ENCODE measurements at regions not wholly inside any gene's neighbourhood (a gene's known extent, or its start where the extent isn't known, plus 50 kb on each side); places are given as distances from the start of the nearest gene placed in this dataset.

- intact Hi-C loops (cut with DNase I): no loop called here
- no peaks in the 10 kb centered on the region for H3K36me3 ChIP-seq (ENCODE audit: control insufficient read depth in 1 of 2, insufficient read depth in 2 of 2, low read length in 1 of 2)
- WGBS, 2 donors: 62 to 72% methylated on average over 7 of the region's 7 CpGs
- no peak for DNase-seq
- H3K9me3 ChIP-seq (ENCODE audit: control insufficient read depth, low read length): no peaks in the 10 kb centered on the region
- H3K4me1 ChIP-seq (ENCODE audit: control insufficient read depth in 1 of 2, insufficient read depth in 2 of 2, low read length in 2 of 2): no peaks in the 10 kb centered on the region
- no peak for ATAC-seq (ENCODE audit: low FRiP score)
- H3K4me3 ChIP-seq (ENCODE audit: low read length in 2 of 2): no peak overlapping the region
- no peak overlapping the region for H3K27ac ChIP-seq (ENCODE audit: low read depth in 1 of 2, low read length in 2 of 2)
- no peaks in the 10 kb centered on the region for H3K27me3 ChIP-seq (ENCODE audit: control insufficient read depth in 1 of 2, insufficient read depth in 2 of 2, low read length in 1 of 2)
Measured at GRCh38 chr1:185376840-185377635, 60.0 kb upstream of the IVNS1ABP start.

GRCh38 chr1:185376288-185376687, 59.2 kb upstream of the IVNS1ABP start:
- no peak for DNase-seq
- H3K4me3 ChIP-seq (ENCODE audit: low read length in 2 of 2): no peak overlapping the region
- intact Hi-C loops (cut with DNase I): no loop called here
- no peak overlapping the region for H3K27ac ChIP-seq (ENCODE audit: low read depth in 1 of 2, low read length in 2 of 2)
- no peak for ATAC-seq (ENCODE audit: low FRiP score)
- 74 to 75% methylated on average over 2 of the region's 2 CpGs for WGBS, 2 donors
- H3K9me3 ChIP-seq (ENCODE audit: control insufficient read depth, low read length): no peaks in the 10 kb centered on the region
- H3K27me3 ChIP-seq (ENCODE audit: control insufficient read depth in 1 of 2, insufficient read depth in 2 of 2, low read length in 1 of 2): no peaks in the 10 kb centered on the region
- H3K36me3 ChIP-seq (ENCODE audit: control insufficient read depth in 1 of 2, insufficient read depth in 2 of 2, low read length in 1 of 2): no peaks in the 10 kb centered on the region
- no peaks in the 10 kb centered on the region for H3K4me1 ChIP-seq (ENCODE audit: control insufficient read depth in 1 of 2, insufficient read depth in 2 of 2, low read length in 2 of 2)

GRCh38 chr1:185375583-185375982, 58.5 kb upstream of the IVNS1ABP start:
- H3K27me3 ChIP-seq (ENCODE audit: control insufficient read depth in 1 of 2, insufficient read depth in 2 of 2, low read length in 1 of 2): no peaks in the 10 kb centered on the region
- intact Hi-C loops (cut with DNase I): no loop called here
- ATAC-seq (ENCODE audit: low FRiP score) (no peak), DNase-seq (peak in 1 of 2 donors; percentile 78)
- no peaks in the 10 kb centered on the region for H3K9me3 ChIP-seq (ENCODE audit: control insufficient read depth, low read length)
- H3K36me3 ChIP-seq (ENCODE audit: control insufficient read depth in 1 of 2, insufficient read depth in 2 of 2, low read length in 1 of 2): no peaks in the 10 kb centered on the region
- no peak overlapping the region for H3K4me3 ChIP-seq (ENCODE audit: low read length in 2 of 2)
- H3K27ac ChIP-seq (ENCODE audit: low read depth in 1 of 2, low read length in 2 of 2): no peak overlapping the region
- 78 to 81% methylated on average over 6 of the region's 6 CpGs for WGBS, 2 donors
- H3K4me1 ChIP-seq (ENCODE audit: control insufficient read depth in 1 of 2, insufficient read depth in 2 of 2, low read length in 2 of 2): no peaks in the 10 kb centered on the region

- Histone ChIP-seq H3K4me3 (ENCODE audit: low read length in 2 of 2) (no peak overlapping the region), H3K27ac (ENCODE audit: low read depth in 1 of 2, low read length in 2 of 2) (no peak overlapping the region), H3K4me1 (ENCODE audit: control insufficient read depth in 1 of 2, insufficient read depth in 2 of 2, low read length in 2 of 2) (peaks cover 0 to 2% of the 10 kb centered on the region in 2 donors), H3K9me3 (ENCODE audit: control insufficient read depth, low read length) (no peaks in the 10 kb centered on the region), H3K36me3 (ENCODE audit: control insufficient read depth in 1 of 2, insufficient read depth in 2 of 2, low read length in 1 of 2) (no peaks in the 10 kb centered on the region), H3K27me3 (ENCODE audit: control insufficient read depth in 1 of 2, insufficient read depth in 2 of 2, low read length in 1 of 2) (no peaks in the 10 kb centered on the region)
- DNase-seq (peak in 1 of 2 donors; percentile 66), ATAC-seq (ENCODE audit: low FRiP score) (peak; percentile 48)
- intact Hi-C loops (cut with DNase I): no loop called here
- 68 to 75% methylated on average over 4 of the region's 4 CpGs for WGBS, 2 donors
Measured at GRCh38 chr1:185373813-185374529, 56.9 kb upstream of the IVNS1ABP start.

GRCh38 chr1:185369786-185370185, 52.7 kb upstream of the IVNS1ABP start:
- no peaks in the 10 kb centered on the region for H3K27me3 ChIP-seq (ENCODE audit: control insufficient read depth in 1 of 2, insufficient read depth in 2 of 2, low read length in 1 of 2)
- H3K4me3 ChIP-seq (ENCODE audit: low read length in 2 of 2): no peak overlapping the region
- no peaks in the 10 kb centered on the region for H3K9me3 ChIP-seq (ENCODE audit: control insufficient read depth, low read length)
- peak overlapping the region in 1 of 2 donors; percentile 10 for H3K27ac ChIP-seq (ENCODE audit: low read depth in 1 of 2, low read length in 2 of 2)
- H3K4me1 ChIP-seq (ENCODE audit: control insufficient read depth in 1 of 2, insufficient read depth in 2 of 2, low read length in 2 of 2): peaks cover 0 to 2% of the 10 kb centered on the region in 2 donors
- no peaks in the 10 kb centered on the region for H3K36me3 ChIP-seq (ENCODE audit: control insufficient read depth in 1 of 2, insufficient read depth in 2 of 2, low read length in 1 of 2)
- 49 to 56% methylated on average over 4 of the region's 4 CpGs for WGBS, 2 donors
- intact Hi-C loops (cut with DNase I): no loop called here
- ATAC-seq (ENCODE audit: low FRiP score) (no peak), DNase-seq (no peak)

GRCh38 chr1:185368913-185369491, 52.0 kb upstream of the IVNS1ABP start:
- Histone ChIP-seq H3K4me1 (ENCODE audit: control insufficient read depth in 1 of 2, insufficient read depth in 2 of 2, low read length in 2 of 2) (peaks cover 0 to 2% of the 10 kb centered on the region in 2 donors), H3K27ac (ENCODE audit: low read depth in 1 of 2, low read length in 2 of 2) (no peak overlapping the region), H3K4me3 (ENCODE audit: low read length in 2 of 2) (no peak overlapping the region), H3K27me3 (ENCODE audit: control insufficient read depth in 1 of 2, insufficient read depth in 2 of 2, low read length in 1 of 2) (no peaks in the 10 kb centered on the region), H3K9me3 (ENCODE audit: control insufficient read depth, low read length) (no peaks in the 10 kb centered on the region), H3K36me3 (ENCODE audit: control insufficient read depth in 1 of 2, insufficient read depth in 2 of 2, low read length in 1 of 2) (no peaks in the 10 kb centered on the region)
- 74 to 84% methylated on average over 1 of the region's 1 CpG for WGBS, 2 donors
- DNase-seq (no peak), ATAC-seq (ENCODE audit: low FRiP score) (no peak)
- intact Hi-C loops (cut with DNase I): no loop called here

- ATAC-seq (ENCODE audit: low FRiP score) (no peak), DNase-seq (no peak)
- Histone ChIP-seq H3K27me3 (ENCODE audit: control insufficient read depth in 1 of 2, insufficient read depth in 2 of 2, low read length in 1 of 2) (no peaks in the 10 kb centered on the region), H3K36me3 (ENCODE audit: control insufficient read depth in 1 of 2, insufficient read depth in 2 of 2, low read length in 1 of 2) (no peaks in the 10 kb centered on the region), H3K9me3 (ENCODE audit: control insufficient read depth, low read length) (no peaks in the 10 kb centered on the region), H3K27ac (ENCODE audit: low read depth in 1 of 2, low read length in 2 of 2) (no peak overlapping the region), H3K4me3 (ENCODE audit: low read length in 2 of 2) (no peak overlapping the region), H3K4me1 (ENCODE audit: control insufficient read depth in 1 of 2, insufficient read depth in 2 of 2, low read length in 2 of 2) (peaks cover 0 to 2% of the 10 kb centered on the region in 2 donors)
- 76 to 95% methylated on average over 3 of the region's 3 CpGs for WGBS, 2 donors
- intact Hi-C loops (cut with DNase I): no loop called here
Measured at GRCh38 chr1:185368313-185368855, 51.3 kb upstream of the IVNS1ABP start.

GRCh38 chr1:185367218-185367617, 50.2 kb upstream of the IVNS1ABP start:
- ATAC-seq (ENCODE audit: low FRiP score): no peak
- DNase-seq: no peak
- no peak overlapping the region for H3K4me3 ChIP-seq (ENCODE audit: low read length in 2 of 2)
- 83 to 86% methylated on average over 6 of the region's 6 CpGs for WGBS, 2 donors
- no peaks in the 10 kb centered on the region for H3K27me3 ChIP-seq (ENCODE audit: control insufficient read depth in 1 of 2, insufficient read depth in 2 of 2, low read length in 1 of 2)
- no peaks in the 10 kb centered on the region for H3K36me3 ChIP-seq (ENCODE audit: control insufficient read depth in 1 of 2, insufficient read depth in 2 of 2, low read length in 1 of 2)
- no peak overlapping the region for H3K27ac ChIP-seq (ENCODE audit: low read depth in 1 of 2, low read length in 2 of 2)
- no peaks in the 10 kb centered on the region for H3K9me3 ChIP-seq (ENCODE audit: control insufficient read depth, low read length)
- peaks cover 0 to 2% of the 10 kb centered on the region in 2 donors for H3K4me1 ChIP-seq (ENCODE audit: control insufficient read depth in 1 of 2, insufficient read depth in 2 of 2, low read length in 2 of 2)
- intact Hi-C loops (cut with DNase I): no loop called here

Data from aorta (tissue), 5 donors.